Astrocyte (in vitro differentiated cells and primary cell): ENCODE measurements at regions not wholly inside any gene's neighbourhood (a gene's known extent, or its start where the extent isn't known, plus 50 kb on each side); places are given as distances from the start of the nearest gene placed in this dataset.

Experiments used
- EZH2 ChIP-seq: IDR thresholded peaks from 2 replicates; pipeline ENCODE4 v1.6.1; 2012; ENCODE audit warnings: mild to moderate bottlenecking, low read length, inconsistent platforms; ENCODE audit not compliant: insufficient read depth
- TF ChIP-seq, protein P1 (sequence below): IDR thresholded peaks from 2 replicates; pipeline ENCODE4 v1.5.1; 2011; ENCODE audit warnings: low read depth, mild to moderate bottlenecking, inconsistent platforms, low read length, moderate library complexity; ENCODE audit not compliant: insufficient read depth

DNA sequence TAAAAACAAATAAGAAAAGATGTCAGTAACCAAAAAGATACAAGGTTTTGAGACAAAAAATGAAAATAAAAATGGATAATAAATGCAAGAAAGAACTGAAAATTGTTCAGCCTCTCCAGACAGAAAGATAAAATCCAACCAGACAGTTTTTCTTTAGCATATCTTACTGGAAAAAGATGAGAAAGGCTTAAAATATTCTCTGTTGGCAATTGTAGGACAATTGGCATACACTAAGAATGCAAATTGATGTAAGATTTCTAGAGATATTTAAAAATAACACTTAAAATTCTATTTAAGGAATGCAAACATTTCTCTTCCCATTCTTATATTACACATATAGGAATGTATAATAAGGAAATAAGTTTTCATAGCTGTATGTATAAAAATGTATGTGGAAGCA, 590.6 kb downstream of the DSC3 start:
- TF ChIP-seq, protein P1, sequence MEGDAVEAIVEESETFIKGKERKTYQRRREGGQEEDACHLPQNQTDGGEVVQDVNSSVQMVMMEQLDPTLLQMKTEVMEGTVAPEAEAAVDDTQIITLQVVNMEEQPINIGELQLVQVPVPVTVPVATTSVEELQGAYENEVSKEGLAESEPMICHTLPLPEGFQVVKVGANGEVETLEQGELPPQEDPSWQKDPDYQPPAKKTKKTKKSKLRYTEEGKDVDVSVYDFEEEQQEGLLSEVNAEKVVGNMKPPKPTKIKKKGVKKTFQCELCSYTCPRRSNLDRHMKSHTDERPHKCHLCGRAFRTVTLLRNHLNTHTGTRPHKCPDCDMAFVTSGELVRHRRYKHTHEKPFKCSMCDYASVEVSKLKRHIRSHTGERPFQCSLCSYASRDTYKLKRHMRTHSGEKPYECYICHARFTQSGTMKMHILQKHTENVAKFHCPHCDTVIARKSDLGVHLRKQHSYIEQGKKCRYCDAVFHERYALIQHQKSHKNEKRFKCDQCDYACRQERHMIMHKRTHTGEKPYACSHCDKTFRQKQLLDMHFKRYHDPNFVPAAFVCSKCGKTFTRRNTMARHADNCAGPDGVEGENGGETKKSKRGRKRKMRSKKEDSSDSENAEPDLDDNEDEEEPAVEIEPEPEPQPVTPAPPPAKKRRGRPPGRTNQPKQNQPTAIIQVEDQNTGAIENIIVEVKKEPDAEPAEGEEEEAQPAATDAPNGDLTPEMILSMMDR, result no peak
- TF ChIP-seq EZH2, result no peak
